ENCODE measurements at regions not wholly inside any gene's neighbourhood (a gene's known extent, or its start where the extent isn't known, plus 50 kb on each side); places are given as distances from the start of the nearest gene placed in this dataset.

DNA sequence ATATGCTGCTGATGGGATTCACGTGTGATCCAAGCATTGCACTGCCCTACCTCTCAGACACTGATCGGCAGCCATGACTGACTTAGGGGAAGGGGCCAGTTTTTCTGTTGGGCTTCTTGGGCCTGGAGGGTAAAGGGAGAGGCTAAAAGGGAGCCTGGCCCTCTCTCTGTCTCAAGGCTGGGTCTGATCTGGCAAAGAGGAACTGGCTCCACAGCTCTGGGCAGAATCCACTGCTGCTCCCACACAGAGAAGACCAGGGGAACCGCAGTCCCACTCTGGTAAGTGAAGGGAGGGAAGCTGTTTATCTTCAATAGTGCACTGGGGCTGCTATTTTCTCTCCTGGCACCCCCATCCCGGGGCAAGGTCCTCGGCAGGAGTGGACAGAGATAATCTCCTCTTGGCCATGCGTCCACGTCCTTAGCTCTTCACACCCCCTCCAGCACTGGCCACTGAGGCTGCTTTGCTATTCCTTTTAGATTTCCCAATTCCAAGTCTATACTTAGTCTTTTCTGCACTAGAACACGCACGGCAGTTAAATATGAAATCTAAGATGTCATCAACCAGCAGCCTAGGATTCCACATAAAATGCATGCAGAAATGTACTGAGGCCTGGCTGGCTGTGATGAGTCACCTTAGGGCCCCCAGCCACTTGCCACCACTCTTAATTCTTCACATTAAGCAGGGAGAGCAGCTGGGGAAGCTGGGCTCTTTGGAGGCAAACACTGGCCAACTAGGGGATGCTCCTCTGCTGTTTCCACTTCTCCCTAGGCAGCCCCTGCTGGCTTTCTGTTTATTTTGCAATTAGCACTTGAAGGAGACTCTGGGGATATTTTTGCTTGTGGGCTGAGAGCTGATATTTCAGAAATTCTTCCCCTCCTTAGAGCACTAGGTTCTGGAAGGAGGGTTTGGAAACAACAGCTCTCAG lies 87.8 kb upstream of the ARMC2 start:
- Mint-ChIP-seq H3K27me3 (peaks cover 11% of the 10 kb centered on the region), H3K4me1 (ENCODE audit: low read depth) (peaks cover 35% of the 10 kb centered on the region), H3K27ac (no peak overlapping the region), H3K4me3 (no peak overlapping the region), H3K9me3 (no peaks in the 10 kb centered on the region), H3K36me3 (ENCODE audit: low read depth) (no peaks in the 10 kb centered on the region)
- intact Hi-C loops (cut with micrococcal nuclease) = no loop called here

DNA sequence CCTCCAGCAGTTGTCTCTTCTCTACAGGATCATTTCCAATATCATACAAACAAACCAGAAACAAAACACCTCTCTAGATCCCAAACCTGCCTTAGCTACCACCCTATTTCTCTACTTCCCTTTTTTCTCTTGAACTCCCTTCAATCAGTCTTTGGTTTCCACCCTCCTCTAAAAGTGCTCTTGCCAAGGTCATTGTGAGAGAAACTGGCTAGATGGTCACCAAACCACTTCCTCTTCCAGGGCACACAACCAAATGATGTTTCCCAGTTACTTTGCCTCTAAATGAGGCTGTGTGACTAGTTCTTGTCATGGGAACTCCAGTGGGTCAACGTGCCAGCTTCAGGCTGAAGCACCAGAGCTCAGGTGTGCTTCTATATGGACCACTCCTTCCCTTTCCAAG lies 85.8 kb upstream of the ARMC2 start:
- Mint-ChIP-seq H3K27me3 (peaks cover 12% of the 10 kb centered on the region), H3K27ac (no peak overlapping the region), H3K36me3 (ENCODE audit: low read depth) (no peaks in the 10 kb centered on the region), H3K9me3 (no peaks in the 10 kb centered on the region), H3K4me3 (no peak overlapping the region), H3K4me1 (ENCODE audit: low read depth) (peaks cover 35% of the 10 kb centered on the region)
- intact Hi-C loops (cut with micrococcal nuclease) = no loop called here

DNA sequence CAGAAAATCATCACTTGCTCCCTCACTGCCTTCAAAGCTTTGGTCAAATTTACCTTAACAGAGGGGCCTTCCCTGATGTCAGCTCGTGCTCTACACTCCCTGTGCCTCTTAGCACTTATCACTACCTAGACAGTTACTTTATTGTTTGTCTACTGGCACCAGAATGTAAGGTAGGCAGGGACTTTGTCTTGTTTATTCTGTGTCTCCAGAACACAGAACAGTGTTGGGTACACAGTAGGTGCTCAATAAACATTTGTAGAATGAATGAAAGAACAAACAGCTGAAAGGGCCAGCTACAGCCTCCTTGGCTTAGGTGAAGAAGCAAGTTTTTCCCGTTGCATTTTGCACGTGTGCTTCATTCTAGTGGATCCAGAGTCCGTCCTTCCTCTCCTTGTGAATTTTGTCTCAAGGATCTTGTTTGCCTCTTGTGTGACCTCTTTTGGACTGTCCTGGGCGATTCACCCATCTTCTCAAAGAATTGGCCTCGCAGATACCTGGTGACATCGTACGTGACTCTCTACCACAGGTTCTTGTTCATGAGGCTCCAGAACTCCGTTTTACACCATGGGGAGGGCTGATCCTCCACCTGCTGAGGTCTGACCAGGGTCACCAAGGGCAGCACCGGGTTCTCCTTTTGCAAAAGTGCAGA lies 84.2 kb upstream of the ARMC2 start:
- no peak overlapping the region for H3K4me3 Mint-ChIP-seq
- no peaks in the 10 kb centered on the region for H3K36me3 Mint-ChIP-seq (ENCODE audit: low read depth)
- no peaks in the 10 kb centered on the region for H3K9me3 Mint-ChIP-seq
- peaks cover 35% of the 10 kb centered on the region for H3K4me1 Mint-ChIP-seq (ENCODE audit: low read depth)
- intact Hi-C loops (cut with micrococcal nuclease) = no loop called here
- no peak overlapping the region for H3K27ac Mint-ChIP-seq
- H3K27me3 Mint-ChIP-seq = peaks cover 12% of the 10 kb centered on the region

DNA sequence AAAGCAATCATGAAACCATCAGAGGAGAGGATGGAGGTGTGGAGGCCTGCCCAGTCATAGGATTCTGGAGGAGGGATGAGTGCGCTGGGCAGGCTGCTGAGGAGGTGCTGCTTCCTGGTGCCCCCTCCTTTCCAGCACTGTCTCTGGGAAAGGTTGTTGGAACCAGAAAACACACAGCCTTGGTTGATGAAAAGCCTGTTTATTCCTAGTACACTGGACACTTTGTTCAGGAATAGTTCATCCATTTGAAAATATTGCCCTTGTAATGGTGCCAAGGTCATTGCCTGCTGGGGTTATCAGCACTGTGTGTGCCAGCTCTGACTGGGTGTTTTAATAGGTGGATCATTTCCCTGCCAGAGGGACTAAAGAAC lies 83.7 kb upstream of the ARMC2 start:
- Mint-ChIP-seq H3K27me3 (peaks cover 12% of the 10 kb centered on the region), H3K4me1 (ENCODE audit: low read depth) (peaks cover 35% of the 10 kb centered on the region), H3K27ac (no peak overlapping the region), H3K4me3 (no peak overlapping the region), H3K36me3 (ENCODE audit: low read depth) (no peaks in the 10 kb centered on the region), H3K9me3 (no peaks in the 10 kb centered on the region)
- intact Hi-C loops (cut with micrococcal nuclease) = no loop called here

DNA sequence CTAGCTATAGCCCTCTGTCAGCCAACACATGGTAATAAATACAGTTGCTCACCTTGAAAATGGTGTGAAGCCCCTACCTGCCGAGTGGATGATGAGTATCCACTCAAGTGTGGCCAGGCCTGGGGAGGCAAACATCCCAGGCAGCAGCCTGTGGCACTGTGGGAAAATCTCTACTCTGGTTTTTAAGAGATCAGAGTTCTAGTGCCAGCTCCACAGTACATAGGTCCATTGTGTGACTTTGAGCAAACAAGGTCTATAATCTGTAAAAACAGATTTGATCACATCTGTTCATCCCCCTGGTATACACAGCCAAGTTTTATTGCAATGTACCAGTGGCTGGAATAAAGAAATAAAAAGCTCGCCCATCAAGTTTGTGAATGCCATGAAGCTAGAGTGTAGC lies 82.7 kb upstream of the ARMC2 start:
- Mint-ChIP-seq H3K36me3 (ENCODE audit: low read depth) (no peaks in the 10 kb centered on the region), H3K27ac (no peak overlapping the region), H3K4me1 (ENCODE audit: low read depth) (peaks cover 28% of the 10 kb centered on the region), H3K4me3 (no peak overlapping the region), H3K9me3 (no peaks in the 10 kb centered on the region), H3K27me3 (peaks cover 12% of the 10 kb centered on the region)
- intact Hi-C loops (cut with micrococcal nuclease) = no loop called here

DNA sequence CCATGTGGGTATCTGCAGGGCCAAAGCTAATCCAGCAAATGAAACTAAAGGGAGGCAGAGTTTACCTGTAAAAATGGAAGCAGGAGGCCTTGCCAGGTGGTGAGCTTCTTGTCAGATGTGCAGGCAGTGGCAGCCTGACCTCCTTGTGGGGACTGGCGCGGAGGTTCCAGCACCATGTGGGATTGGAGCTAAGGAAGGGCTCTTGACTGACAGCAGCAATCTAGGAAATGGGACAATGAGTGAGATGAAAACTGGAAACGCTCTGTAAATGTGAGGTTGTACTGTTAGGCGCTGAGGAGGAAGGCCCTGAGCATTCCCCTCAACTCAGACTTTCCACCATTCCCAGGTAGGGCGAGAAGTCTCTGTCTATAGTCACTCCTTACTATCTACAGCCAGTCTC lies 81.8 kb upstream of the ARMC2 start:
- H3K36me3 Mint-ChIP-seq (ENCODE audit: low read depth) = no peaks in the 10 kb centered on the region
- H3K27me3 Mint-ChIP-seq = peaks cover 12% of the 10 kb centered on the region
- no peak overlapping the region for H3K27ac Mint-ChIP-seq
- H3K4me3 Mint-ChIP-seq = no peak overlapping the region
- H3K4me1 Mint-ChIP-seq (ENCODE audit: low read depth) = peaks cover 18% of the 10 kb centered on the region
- H3K9me3 Mint-ChIP-seq = no peaks in the 10 kb centered on the region
- intact Hi-C loops (cut with micrococcal nuclease) = no loop called here

DNA sequence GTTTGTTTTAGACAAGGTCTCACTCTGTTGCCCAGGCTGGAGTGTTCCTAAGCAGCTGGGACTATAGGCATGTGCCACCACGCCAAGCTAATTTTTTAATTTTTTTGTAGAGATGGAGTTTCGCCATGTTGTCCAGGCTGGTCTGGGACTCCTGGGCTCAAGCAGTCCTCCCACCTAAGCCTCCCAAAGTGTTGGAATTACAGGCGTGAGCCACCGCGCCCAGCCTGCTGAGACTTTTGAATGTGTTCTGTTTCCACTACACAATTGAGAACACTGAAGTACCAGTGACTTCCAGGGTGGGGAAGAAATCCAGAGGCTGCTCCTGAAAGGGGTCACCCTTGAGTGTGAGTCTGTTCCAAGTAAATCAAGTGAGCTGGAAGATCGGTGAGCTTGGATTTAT lies 81.3 kb upstream of the ARMC2 start:
- Mint-ChIP-seq H3K27me3 (peaks cover 12% of the 10 kb centered on the region), H3K36me3 (ENCODE audit: low read depth) (no peaks in the 10 kb centered on the region), H3K9me3 (no peaks in the 10 kb centered on the region), H3K4me1 (ENCODE audit: low read depth) (peaks cover 14% of the 10 kb centered on the region), H3K4me3 (no peak overlapping the region), H3K27ac (no peak overlapping the region)
- intact Hi-C loops (cut with micrococcal nuclease) = no loop called here

DNA sequence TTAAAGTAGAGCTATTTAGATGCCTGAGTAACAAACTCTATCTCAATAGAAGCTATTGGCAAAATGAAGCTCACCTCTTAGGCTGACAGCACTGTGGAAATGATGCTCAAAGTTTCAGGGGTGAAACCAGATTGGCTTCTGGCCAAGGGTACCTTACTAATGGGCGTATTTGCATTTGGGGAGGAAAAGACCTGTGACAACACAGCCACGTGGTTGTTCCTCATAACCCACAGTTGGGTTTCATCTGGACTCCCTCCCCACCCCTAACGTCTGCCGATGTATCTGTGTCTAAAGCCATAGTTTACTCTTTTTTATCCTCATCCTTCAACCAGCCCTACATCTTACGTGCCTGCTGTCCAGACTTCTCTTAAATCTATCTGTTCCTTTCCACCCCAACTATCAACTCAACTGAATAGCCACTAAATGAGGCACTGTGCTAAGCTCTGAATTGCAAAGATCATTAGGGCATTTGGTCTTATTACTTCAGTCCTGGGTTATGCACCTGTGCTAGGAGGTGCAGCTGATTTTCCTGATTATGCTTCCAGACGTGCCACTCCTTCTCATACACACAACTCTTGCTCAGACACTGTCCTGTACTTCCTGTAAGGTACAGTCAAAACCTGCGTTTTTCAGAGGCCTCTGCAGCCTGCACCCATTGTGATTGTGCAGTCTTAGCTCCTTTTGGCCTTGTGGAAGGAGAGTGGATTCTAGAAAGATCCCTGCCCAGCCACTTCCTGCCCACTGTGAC lies 80.6 kb upstream of the ARMC2 start:
- H3K4me1 Mint-ChIP-seq (ENCODE audit: low read depth) = peaks cover 8% of the 10 kb centered on the region
- H3K9me3 Mint-ChIP-seq = no peaks in the 10 kb centered on the region
- no peak overlapping the region for H3K4me3 Mint-ChIP-seq
- H3K27ac Mint-ChIP-seq = no peak overlapping the region
- peaks cover 12% of the 10 kb centered on the region for H3K27me3 Mint-ChIP-seq
- no peaks in the 10 kb centered on the region for H3K36me3 Mint-ChIP-seq (ENCODE audit: low read depth)
- intact Hi-C loops (cut with micrococcal nuclease) = no loop called here

DNA sequence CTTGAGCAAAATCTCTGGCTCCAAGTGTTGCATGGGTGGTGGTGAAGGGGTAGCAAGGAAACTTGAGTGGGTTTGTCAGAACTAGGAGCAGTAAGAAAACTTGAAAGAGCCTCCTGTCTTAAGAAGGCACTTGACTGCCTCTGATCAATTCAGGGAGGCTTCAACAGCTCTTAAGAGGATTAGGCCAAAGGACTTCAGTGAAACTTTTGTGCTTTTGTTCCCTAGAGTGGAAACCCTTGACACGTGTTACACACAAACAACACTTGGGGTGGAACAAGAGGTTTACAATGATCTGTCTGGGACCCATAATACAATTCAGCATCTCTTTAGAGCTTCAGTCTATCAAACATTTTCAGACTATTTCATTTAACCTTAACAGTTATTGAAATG lies 80.1 kb upstream of the ARMC2 start:
- no peaks in the 10 kb centered on the region for H3K36me3 Mint-ChIP-seq (ENCODE audit: low read depth)
- no peaks in the 10 kb centered on the region for H3K9me3 Mint-ChIP-seq
- H3K4me3 Mint-ChIP-seq = no peak overlapping the region
- H3K4me1 Mint-ChIP-seq (ENCODE audit: low read depth) = peaks cover 4% of the 10 kb centered on the region
- peaks cover 12% of the 10 kb centered on the region for H3K27me3 Mint-ChIP-seq
- intact Hi-C loops (cut with micrococcal nuclease) = no loop called here
- H3K27ac Mint-ChIP-seq = no peak overlapping the region

DNA sequence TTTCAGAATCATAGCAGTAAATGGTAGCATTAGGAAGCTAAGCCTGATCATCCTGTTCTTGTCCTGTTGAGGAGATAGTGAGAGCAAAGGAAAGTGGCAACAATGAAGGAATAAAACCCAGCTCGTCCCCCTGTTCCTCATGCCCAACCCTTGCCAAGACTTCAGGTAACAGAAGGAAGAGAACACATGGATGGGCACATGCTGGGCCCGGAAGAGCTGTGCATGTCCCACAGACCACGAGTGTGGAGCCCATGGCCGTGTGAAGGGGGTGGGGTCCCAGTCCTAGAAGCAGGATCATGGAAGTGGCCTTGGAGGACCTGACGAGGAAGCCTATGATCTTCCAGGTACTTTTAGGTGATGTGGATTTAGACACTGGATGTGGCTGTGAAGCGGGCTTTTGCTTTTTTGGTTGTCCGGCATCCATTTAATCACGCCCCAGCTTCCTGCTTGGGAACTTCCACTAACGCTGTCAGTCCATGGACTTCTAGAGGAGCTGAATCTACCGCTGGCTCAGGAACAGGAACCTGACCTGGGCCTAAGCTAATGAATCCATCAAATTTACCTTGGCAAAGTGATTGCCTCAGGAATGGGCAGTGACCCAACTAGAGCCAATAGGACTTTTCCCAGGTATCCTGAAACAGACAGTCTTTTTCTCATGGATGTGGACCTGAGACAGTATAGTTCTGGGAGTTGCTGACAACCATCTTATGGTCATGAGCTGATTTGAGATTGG lies 79.3 kb upstream of the ARMC2 start:
- Mint-ChIP-seq H3K9me3 (no peaks in the 10 kb centered on the region), H3K27ac (no peak overlapping the region), H3K36me3 (ENCODE audit: low read depth) (no peaks in the 10 kb centered on the region), H3K4me3 (no peak overlapping the region), H3K27me3 (peaks cover 5% of the 10 kb centered on the region), H3K4me1 (ENCODE audit: low read depth) (no peaks in the 10 kb centered on the region)
- intact Hi-C loops (cut with micrococcal nuclease) = no loop called here

DNA sequence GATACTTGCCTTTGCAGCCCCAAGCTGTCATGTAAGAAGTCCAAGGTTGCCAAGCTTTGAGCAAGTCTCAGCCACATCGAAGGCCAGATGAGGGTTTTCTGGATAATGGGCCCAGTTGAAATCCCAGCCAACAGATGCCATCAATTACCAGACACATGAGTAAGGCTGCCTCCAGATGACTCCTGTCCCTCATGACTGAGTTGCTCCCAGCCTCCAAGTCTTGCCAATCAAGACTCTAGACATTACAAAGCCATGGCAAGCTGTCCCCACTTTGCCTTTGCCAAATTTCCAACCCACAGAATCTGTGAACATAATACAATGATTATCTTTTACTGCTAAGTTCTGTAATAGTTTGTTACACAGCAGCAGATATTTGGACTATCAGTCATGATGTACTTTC lies 76.8 kb upstream of the ARMC2 start:
- no peaks in the 10 kb centered on the region for H3K27me3 Mint-ChIP-seq
- H3K27ac Mint-ChIP-seq = no peak overlapping the region
- intact Hi-C loops (cut with micrococcal nuclease) = no loop called here
- no peaks in the 10 kb centered on the region for H3K9me3 Mint-ChIP-seq
- H3K4me3 Mint-ChIP-seq = no peak overlapping the region
- no peaks in the 10 kb centered on the region for H3K36me3 Mint-ChIP-seq (ENCODE audit: low read depth)
- no peaks in the 10 kb centered on the region for H3K4me1 Mint-ChIP-seq (ENCODE audit: low read depth)

DNA sequence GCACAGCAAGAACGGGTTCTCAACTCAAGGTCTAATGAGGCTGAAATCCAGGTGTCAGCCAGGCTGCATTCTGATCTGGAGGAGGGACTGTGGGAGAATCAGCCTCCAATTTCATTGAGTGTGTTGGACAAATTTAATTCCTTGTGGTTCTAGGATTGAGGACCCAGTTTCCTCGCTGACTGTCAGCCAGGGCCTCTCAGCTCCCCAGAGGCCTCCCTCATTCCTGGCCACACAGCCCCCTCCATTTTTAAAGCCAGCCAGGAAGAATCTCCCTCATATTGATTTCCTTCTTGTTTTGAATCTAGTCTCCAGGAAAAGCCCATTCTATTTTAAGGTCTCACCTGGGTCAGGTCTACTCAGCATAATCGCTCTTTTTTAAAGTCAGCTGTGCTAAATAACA lies 73.7 kb upstream of the ARMC2 start:
- Mint-ChIP-seq H3K36me3 (ENCODE audit: low read depth) (no peaks in the 10 kb centered on the region), H3K4me3 (no peak overlapping the region)

DNA sequence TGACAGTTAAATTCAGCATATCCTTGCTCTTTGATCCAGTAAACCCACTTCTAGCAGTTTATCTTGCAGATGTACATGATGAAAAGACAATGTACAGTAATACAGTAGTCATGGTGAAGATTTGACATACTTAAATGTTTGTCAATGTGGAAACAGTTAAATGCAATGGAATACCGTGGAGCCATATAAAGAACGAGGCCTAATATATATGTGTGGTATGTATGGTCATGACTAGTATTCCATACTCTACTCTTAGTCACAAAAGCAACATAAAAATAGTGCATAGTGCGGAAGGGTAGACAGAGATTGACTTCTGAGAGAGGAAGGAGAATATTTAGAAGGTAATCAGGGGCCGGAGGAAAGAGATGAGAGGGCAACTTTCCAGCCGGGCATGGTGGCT lies 70.7 kb upstream of the ARMC2 start:
- H3K27ac Mint-ChIP-seq = no peak overlapping the region
- H3K4me1 Mint-ChIP-seq (ENCODE audit: low read depth) = peaks cover 24% of the 10 kb centered on the region
- H3K4me3 Mint-ChIP-seq = no peak overlapping the region
- H3K36me3 Mint-ChIP-seq (ENCODE audit: low read depth) = no peaks in the 10 kb centered on the region
- peaks cover 13% of the 10 kb centered on the region for H3K27me3 Mint-ChIP-seq
- H3K9me3 Mint-ChIP-seq = no peaks in the 10 kb centered on the region
- intact Hi-C loops (cut with micrococcal nuclease) = no loop called here

More for the DNA sequence above, 73.7 kb upstream of the ARMC2 start:
- Mint-ChIP-seq H3K27me3 (peaks cover 1% of the 10 kb centered on the region), H3K27ac (no peak overlapping the region), H3K4me1 (ENCODE audit: low read depth) (peaks cover 7% of the 10 kb centered on the region), H3K9me3 (no peaks in the 10 kb centered on the region)
- intact Hi-C loops (cut with micrococcal nuclease) = no loop called here
